ENCODE measurements at regions not wholly inside any gene's neighbourhood (a gene's known extent, or its start where the extent isn't known, plus 50 kb on each side); places are given as distances from the start of the nearest gene placed in this dataset.

- TF ChIP-seq, protein P1, sequence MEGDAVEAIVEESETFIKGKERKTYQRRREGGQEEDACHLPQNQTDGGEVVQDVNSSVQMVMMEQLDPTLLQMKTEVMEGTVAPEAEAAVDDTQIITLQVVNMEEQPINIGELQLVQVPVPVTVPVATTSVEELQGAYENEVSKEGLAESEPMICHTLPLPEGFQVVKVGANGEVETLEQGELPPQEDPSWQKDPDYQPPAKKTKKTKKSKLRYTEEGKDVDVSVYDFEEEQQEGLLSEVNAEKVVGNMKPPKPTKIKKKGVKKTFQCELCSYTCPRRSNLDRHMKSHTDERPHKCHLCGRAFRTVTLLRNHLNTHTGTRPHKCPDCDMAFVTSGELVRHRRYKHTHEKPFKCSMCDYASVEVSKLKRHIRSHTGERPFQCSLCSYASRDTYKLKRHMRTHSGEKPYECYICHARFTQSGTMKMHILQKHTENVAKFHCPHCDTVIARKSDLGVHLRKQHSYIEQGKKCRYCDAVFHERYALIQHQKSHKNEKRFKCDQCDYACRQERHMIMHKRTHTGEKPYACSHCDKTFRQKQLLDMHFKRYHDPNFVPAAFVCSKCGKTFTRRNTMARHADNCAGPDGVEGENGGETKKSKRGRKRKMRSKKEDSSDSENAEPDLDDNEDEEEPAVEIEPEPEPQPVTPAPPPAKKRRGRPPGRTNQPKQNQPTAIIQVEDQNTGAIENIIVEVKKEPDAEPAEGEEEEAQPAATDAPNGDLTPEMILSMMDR (IDR thresholded peaks at IDR 0.05; ENCODE audit: insufficient read depth, low read length, poor library complexity, severe bottlenecking), result no peak
- no peak for TF ChIP-seq EZH2phosphoT487 (conservative IDR thresholded peaks at IDR 0.05; ENCODE audit: low read length)
Observed at GRCh38 chr13:57425531-57425930, 206.0 kb upstream of the PCDH17 start.
